Muscle layer of duodenum (tissue), 2 donors: ENCODE measurements at regions not wholly inside any gene's neighbourhood (a gene's known extent, or its start where the extent isn't known, plus 50 kb on each side); places are given as distances from the start of the nearest gene placed in this dataset.
A peak's percentile ranks its signal among the peaks of the same experiment; 100 is the strongest.
"Not testable (repeated sequence)": the region's sequence is repeated elsewhere in the genome, so short reads cannot be mapped to it uniquely, and the experiment has no call there.

Source experiments
- H3K27ac ChIP-seq: one replicate; pipeline ENCODE4 v1.7.0; 2013; ENCODE audit warnings: mild to moderate bottlenecking, low read length
- H3K27me3 ChIP-seq: one replicate; pipeline ENCODE4 v1.7.0; 2013; ENCODE audit warnings: low read depth, mild to moderate bottlenecking, control low read depth, low read length
- H3K36me3 ChIP-seq, 2 donors: one replicate each; pipeline ENCODE4 v1.7.0; 2013; ENCODE audit warnings: low read length in 2 of 2, control low read depth in 1 of 2, mild to moderate bottlenecking in 1 of 2; ENCODE audit not compliant: insufficient read depth in 2 of 2, control insufficient read depth in 1 of 2
- H3K4me1 ChIP-seq, 2 donors: one replicate each; pipeline ENCODE4 v1.7.0; 2013; ENCODE audit warnings: low read length in 2 of 2, mild to moderate bottlenecking in 2 of 2, control low read depth in 1 of 2, moderate library complexity in 1 of 2; ENCODE audit not compliant: insufficient read depth in 2 of 2, control insufficient read depth in 1 of 2
- H3K4me3 ChIP-seq, 2 donors: one replicate each; pipeline ENCODE4 v1.7.0; 2013; ENCODE audit warnings: low read length in 2 of 2, low read depth in 1 of 2, mild to moderate bottlenecking in 1 of 2
- H3K9me3 ChIP-seq, 2 donors: one replicate each; pipeline ENCODE4 v1.7.0; 2013; ENCODE audit warnings: low read length in 2 of 2, control low read depth in 1 of 2, mild to moderate bottlenecking in 1 of 2; ENCODE audit not compliant: control insufficient read depth in 1 of 2
- donor health status: healthy.

DNA sequence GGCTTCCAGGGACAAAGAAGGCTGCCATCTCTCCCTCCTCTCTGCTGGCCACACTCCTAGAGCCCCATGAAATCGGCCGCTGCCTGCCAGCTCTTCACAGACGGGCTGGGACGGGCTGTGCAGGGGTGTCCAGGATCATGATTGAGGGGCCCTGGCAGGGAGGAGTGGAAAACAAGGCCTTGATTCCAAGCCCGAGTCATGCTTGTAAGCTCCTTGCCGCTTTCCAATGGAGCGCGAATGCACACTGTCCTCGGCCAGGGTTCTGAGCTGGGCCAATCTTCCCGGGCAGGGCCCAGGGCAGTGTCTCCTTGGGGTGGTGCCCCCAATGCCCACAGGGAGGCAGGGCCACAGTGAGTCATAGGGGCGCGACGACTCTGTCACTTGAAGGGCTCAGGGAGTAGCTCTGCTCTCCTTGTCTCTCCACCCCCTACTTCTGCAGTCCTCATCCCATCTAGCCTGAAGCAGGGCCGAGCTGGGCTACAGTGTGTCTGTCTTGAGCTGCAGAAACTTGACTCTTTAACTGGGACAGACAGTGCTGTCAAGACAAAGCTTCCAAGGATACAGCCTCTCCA is 186.2 kb upstream of the SVIL start:
- Histone ChIP-seq H3K4me1 (peaks cover 0 to 8% of the 10 kb centered on the region in 2 donors), H3K4me3 (no peak overlapping the region), H3K27ac (no peak overlapping the region), H3K36me3 (no peaks in the 10 kb centered on the region), H3K9me3 (no peaks in the 10 kb centered on the region), H3K27me3 (no peaks in the 10 kb centered on the region)

DNA sequence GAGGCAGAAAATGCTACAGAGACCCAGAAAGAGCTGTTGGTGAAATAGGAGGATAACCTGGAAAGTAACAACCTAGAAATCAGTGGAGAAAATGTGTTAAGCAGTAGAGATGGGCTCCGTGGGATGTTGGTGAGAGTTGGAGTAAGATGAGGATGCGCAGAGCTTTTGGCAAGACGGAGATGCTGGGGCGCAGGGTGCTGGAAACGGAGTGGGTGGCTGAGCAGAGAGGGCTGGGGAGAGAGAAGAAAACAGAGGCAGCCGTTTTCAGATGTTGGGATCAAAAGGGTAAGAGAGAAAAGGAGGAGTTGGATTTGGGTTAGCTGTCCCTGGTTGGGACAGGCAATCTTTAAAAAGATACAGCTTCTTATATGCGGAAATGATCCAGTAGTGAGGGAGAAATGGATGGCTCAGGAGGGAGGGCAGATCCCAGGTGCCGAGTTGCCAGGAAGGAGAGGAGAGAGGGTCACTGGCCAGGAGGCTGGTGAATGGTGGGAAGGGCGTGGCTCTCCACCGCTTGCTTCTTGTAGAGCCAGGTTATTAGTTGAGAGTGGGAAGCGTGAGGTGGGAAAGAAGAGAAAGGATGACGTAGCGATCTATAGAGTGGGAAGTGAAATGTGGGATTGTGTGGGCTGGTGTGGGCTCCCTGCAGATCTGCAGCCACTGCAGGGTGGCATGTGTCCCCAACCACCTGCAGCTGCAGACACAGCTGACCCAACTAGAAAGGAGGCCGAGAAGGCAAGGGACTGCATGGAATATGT is 182.2 kb upstream of the SVIL start:
- Histone ChIP-seq H3K4me3 (no peak overlapping the region), H3K36me3 (no peaks in the 10 kb centered on the region), H3K9me3 (no peaks in the 10 kb centered on the region), H3K4me1 (peaks cover 0 to 9% of the 10 kb centered on the region in 2 donors), H3K27ac (no peak overlapping the region), H3K27me3 (no peaks in the 10 kb centered on the region)

DNA sequence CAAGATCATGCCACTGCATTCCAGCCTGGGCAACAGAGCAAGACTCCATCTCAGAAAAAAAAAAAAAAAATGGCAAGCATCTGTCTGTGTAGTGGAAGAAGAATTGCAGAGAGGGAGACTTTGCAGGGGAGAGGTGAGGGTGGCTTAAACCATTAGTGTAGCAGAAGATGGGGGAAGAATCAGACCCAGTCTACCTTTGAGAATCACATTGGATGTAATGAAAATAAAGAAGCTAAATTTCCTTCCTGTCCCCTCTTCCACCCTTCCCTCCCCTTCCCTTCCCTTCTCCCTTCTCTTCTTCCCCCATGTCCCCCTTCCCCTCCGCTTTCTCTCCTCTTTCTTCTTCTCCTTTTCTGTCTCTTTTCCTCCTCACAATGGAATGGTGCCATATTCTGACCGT is 180.8 kb upstream of the SVIL start:
- peaks cover 0 to 13% of the 10 kb centered on the region in 2 donors for H3K4me1 ChIP-seq
- H3K36me3 ChIP-seq, result no peaks in the 10 kb centered on the region
- H3K27ac ChIP-seq, result no peak overlapping the region
- H3K27me3 ChIP-seq, result no peaks in the 10 kb centered on the region
- no peaks in the 10 kb centered on the region for H3K9me3 ChIP-seq
- H3K4me3 ChIP-seq, result no peak overlapping the region

DNA sequence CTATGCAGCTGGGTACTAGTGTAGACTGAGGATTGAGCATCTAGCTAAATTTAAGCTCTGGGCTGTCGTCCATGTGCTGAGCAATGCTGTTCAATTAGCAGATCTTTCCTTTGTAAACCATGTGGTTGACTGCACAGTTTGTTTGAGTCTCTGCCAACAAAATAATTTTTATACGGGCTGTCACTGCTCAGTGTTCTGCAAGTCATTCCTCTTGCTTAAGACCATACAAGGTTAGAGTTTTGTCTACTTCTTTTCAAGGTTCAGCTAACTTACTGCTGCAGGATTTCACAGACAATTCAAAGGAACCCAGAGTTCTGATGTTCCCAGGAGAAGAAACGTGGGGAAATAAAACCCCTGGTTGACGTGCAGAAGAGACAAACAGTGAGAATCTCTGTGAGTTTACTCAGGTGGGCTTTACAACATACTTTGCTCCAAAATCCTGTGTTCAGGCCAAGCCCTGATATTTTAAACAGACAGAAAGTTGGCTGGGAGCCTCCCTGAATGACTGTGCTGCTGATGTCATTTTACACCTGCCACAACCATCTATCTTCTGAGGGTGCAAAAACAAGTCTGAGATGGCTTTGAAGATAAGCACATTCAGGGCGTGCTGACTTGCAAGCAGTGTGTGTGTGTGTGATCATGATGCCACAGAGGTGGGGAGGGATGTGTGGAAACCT is 177.1 kb upstream of the SVIL start:
- Histone ChIP-seq H3K4me1 (peaks cover under 1 to 12% of the 10 kb centered on the region in 2 donors), H3K36me3 (no peaks in the 10 kb centered on the region), H3K27ac (peak overlapping the region; percentile 76), H3K27me3 (no peaks in the 10 kb centered on the region), H3K9me3 (no peaks in the 10 kb centered on the region), H3K4me3 (no peak overlapping the region)

DNA sequence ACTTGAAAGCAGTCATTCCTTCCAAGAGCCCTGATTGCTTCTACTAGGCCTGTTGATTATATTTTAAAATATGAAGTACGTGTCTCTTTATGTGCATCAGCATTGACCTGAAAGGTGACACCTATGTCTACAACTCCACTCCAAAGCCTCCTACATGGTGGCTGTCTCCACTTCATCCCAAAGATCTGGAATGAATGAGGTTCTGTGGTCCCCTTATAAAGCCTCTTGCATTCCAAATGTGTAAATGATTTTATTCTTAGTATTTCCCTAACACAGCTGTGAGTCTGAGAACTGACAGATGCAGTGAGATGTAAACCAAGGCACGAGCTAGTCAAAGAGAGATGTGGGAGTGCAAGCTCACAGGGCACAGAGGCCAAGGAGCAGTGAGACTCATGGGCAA is 176.0 kb upstream of the SVIL start:
- Histone ChIP-seq H3K4me3 (no peak overlapping the region), H3K4me1 (peaks cover 5 to 12% of the 10 kb centered on the region in 2 donors), H3K27ac (peak overlapping the region; percentile 76), H3K36me3 (no peaks in the 10 kb centered on the region), H3K27me3 (no peaks in the 10 kb centered on the region), H3K9me3 (no peaks in the 10 kb centered on the region)

DNA sequence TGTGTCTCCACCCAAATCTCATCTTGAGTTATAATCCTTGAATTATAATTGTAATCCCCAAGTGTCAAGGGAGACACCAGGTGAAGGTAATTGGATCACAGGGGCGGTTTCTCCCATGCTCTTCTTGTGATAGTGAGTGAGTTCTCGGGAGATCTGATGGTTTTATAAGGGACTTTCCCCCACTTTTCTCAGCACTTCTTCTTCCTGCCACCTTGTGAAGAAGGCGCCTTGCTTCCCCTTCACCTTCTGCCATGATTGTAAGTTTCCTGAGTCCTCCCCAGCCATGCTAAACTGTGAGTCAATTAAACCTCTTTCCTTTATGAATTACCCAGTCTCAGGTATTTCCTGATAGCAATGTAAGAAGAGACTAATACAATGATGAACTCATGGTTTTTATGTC is 175.5 kb upstream of the SVIL start:
- H3K36me3 ChIP-seq, H3K9me3 ChIP-seq, H3K27ac ChIP-seq, H3K4me3 ChIP-seq, H3K27me3 ChIP-seq: not testable (repeated sequence)
- H3K4me1 ChIP-seq, result peaks cover 5 to 10% of the 10 kb centered on the region in 2 donors

DNA sequence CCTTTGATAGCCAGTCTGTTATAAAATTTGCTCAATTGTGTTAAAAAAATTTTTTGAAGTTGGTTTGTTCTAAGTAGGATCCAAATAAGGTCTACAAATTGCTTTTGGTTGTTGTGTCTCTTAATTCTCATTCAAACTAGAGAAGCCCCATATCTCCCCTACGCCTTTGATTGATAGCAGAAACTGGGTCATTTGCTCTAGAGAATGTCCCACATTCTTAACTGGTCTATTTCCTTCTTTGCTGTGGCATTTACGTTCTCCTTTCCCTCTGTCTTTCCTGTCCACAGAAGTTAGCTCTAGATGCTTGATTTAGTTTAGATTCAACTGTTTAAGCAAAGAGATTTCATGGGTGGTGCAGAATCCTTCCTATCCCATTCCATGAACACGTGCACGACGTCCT is 174.6 kb upstream of the SVIL start:
- Histone ChIP-seq H3K9me3 (no peaks in the 10 kb centered on the region), H3K4me1 (peaks cover 5 to 9% of the 10 kb centered on the region in 2 donors), H3K27me3 (no peaks in the 10 kb centered on the region), H3K36me3 (no peaks in the 10 kb centered on the region), H3K4me3 (no peak overlapping the region), H3K27ac (no peak overlapping the region)

DNA sequence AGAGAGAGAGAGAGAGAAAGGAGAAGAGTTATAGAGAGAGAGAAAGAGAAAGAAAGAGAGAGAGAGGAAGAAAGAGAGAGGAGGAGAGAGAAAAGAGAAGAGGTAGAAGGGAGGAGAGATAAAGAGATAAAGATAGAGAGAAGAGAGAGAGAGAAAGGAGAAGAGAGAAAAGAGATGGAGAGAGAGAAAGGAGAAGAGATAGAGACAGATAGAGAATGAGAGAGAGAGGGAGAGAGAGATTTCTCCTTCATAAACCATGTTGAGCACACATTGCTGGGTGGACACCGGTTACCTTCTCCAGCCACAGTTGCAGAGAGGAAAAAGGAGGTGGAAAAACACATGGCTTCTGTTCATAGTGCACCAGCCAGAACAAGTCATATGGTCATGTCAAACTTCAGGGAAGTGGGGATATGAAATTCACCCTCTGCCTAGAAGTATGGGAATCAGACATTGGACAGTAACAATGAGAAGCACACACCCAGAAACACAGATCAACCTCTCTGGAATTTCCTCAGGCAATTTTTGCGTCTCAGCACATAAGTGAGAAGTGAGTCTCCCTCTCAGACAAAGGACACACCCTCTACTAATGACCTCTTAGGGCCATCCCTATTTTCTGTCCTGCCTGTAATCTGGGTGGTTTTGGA is 172.5 kb upstream of the SVIL start:
- Histone ChIP-seq H3K4me3 (no peak overlapping the region), H3K4me1 (peaks cover 10 to 12% of the 10 kb centered on the region in 2 donors), H3K27ac (no peak overlapping the region), H3K36me3 (peaks cover 0 to 4% of the 10 kb centered on the region in 2 donors), H3K9me3 (no peaks in the 10 kb centered on the region), H3K27me3 (no peaks in the 10 kb centered on the region)

DNA sequence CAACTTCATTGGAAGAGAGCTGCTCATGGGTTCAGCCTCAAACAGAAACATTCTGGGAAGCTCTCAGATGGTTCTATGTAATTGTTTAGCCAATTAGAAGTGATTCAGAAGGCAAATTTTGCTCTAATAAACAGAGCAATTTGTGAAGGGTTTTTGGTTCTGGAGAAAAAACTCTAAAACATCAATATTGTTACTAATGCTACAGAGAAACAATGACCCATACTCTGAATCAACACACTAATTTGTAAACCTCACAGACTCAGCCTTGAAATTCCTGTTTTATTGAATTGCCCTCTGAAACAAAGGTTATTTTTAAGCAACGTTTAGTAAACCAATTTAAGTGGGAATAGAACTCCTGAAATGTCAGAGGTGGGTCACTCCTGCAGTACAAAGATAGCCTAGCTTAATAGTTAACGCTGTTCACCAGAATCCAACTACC is 171.6 kb upstream of the SVIL start:
- no peaks in the 10 kb centered on the region for H3K27me3 ChIP-seq
- H3K9me3 ChIP-seq, result no peaks in the 10 kb centered on the region
- H3K4me3 ChIP-seq, result no peak overlapping the region
- no peak overlapping the region for H3K27ac ChIP-seq
- H3K4me1 ChIP-seq, result peaks cover 6 to 10% of the 10 kb centered on the region in 2 donors
- peaks cover 0 to 4% of the 10 kb centered on the region in 2 donors for H3K36me3 ChIP-seq

DNA sequence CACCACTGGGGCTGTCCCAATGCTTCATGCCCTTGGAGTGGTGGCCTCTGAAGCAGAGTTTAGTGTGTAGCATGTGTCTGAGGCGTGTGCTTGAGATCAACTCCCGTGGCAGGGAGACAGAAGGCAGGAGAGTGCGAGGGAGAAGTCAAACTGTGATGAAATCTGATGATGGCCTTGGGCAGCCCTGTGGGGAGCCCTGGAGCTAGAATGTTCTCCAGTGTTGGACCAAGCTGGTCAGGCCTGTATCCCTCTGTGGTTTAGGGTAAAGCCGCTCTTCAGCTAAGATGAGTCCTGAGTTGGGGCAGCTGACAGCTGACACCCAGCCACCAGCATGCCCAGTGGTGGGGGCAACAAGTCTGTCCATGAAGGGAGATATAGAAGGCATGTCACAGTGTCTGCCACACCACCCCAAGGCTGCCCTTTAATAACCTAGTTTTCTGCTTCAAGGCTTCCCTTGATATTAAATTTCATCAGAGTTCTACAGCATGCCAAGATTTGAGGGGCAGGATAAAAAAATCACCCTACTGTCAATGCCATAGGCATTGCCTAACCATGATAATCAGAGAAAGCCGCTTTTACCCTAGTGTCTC is 170.5 kb upstream of the SVIL start:
- Histone ChIP-seq H3K36me3 (peaks cover 0 to 4% of the 10 kb centered on the region in 2 donors), H3K27ac (no peak overlapping the region), H3K4me3 (no peak overlapping the region), H3K27me3 (no peaks in the 10 kb centered on the region), H3K4me1 (peaks cover 5 to 10% of the 10 kb centered on the region in 2 donors), H3K9me3 (no peaks in the 10 kb centered on the region)
